Parathyroid adenoma (tissue), 2 donors: ENCODE measurements at regions not wholly inside any gene's neighbourhood (a gene's known extent, or its start where the extent isn't known, plus 50 kb on each side); places are given as distances from the start of the nearest gene placed in this dataset.

Experiments
- H2AFZ ChIP-seq: fragments of 300-600 bp; sonication (generic); one replicate; pipeline ENCODE4 v1.7.0; 2017; ENCODE audit warnings: antibody characterized with exemption, mild to moderate bottlenecking
- H3K27ac ChIP-seq: fragments of 300-600 bp; sonication (generic); one replicate; pipeline ENCODE4 v1.7.0; 2017
- H3K27me3 ChIP-seq: fragments of 300-600 bp; sonication (generic); one replicate; pipeline ENCODE4 v1.7.0; 2017; ENCODE audit warnings: low read length; ENCODE audit not compliant: control insufficient read depth, insufficient read depth
- H3K36me3 ChIP-seq: fragments of 300-600 bp; sonication (generic); one replicate; pipeline ENCODE4 v1.7.0; 2017; ENCODE audit warnings: low read length; ENCODE audit not compliant: control insufficient read depth, insufficient read depth
- H3K4me1 ChIP-seq: fragments of 300-600 bp; sonication (generic); one replicate; pipeline ENCODE4 v1.7.0; 2017; ENCODE audit warnings: control low read depth
- H3K4me2 ChIP-seq: fragments of 300-600 bp; sonication (generic); one replicate; pipeline ENCODE4 v1.7.0; 2017; ENCODE audit warnings: low read length
- H3K4me3 ChIP-seq: fragments of 300-600 bp; sonication (generic); one replicate; pipeline ENCODE4 v1.7.0; 2017; ENCODE audit warnings: low read depth, low read length
- H3K79me2 ChIP-seq: fragments of 300-600 bp; sonication (generic); one replicate; pipeline ENCODE4 v1.7.0; 2017; ENCODE audit warnings: control low read depth
- H3K9ac ChIP-seq: fragments of 300-600 bp; sonication (generic); one replicate; pipeline ENCODE4 v1.7.0; 2017; ENCODE audit warnings: mild to moderate bottlenecking
- H3K9me3 ChIP-seq: fragments of 300-600 bp; sonication (generic); one replicate; pipeline ENCODE4 v1.7.0; 2017; ENCODE audit warnings: low read length; ENCODE audit not compliant: control insufficient read depth
- CTCF ChIP-seq: fragments of 300-600 bp; sonication (generic); IDR thresholded peaks from one replicate; pipeline ENCODE4 v1.7.0; 2017; ENCODE audit warnings: antibody characterized with exemption, mild to moderate bottlenecking
- donor health status: primary hyperparathyroidism.

GRCh38 chr4:100022792-100023222, 72.7 kb upstream of the H2AZ1 start:
- no peak overlapping the region for H3K27ac ChIP-seq

GRCh38 chr4:100019821-100020220, 69.7 kb upstream of the H2AZ1 start:
- no peak overlapping the region for H3K4me3 ChIP-seq
- no peaks in the 10 kb centered on the region for H3K4me1 ChIP-seq
- no peak for TF ChIP-seq CTCF
- H3K9me3 ChIP-seq: no peaks in the 10 kb centered on the region
- no peak overlapping the region for H3K27ac ChIP-seq
- H2AFZ ChIP-seq: no peak overlapping the region
- H3K27me3 ChIP-seq: no peaks in the 10 kb centered on the region
- no peak overlapping the region for H3K4me2 ChIP-seq
- H3K79me2 ChIP-seq: no peaks in the 10 kb centered on the region
- H3K36me3 ChIP-seq: no peaks in the 10 kb centered on the region
- H3K9ac ChIP-seq: no peak overlapping the region

More at GRCh38 chr4:100022792-100023222, 72.7 kb upstream of the H2AZ1 start:
- H3K9ac ChIP-seq: no peak overlapping the region
- TF ChIP-seq CTCF: no peak
- no peak overlapping the region for H3K4me2 ChIP-seq
- no peaks in the 10 kb centered on the region for H3K36me3 ChIP-seq
- H3K4me3 ChIP-seq: no peak overlapping the region
- H2AFZ ChIP-seq: no peak overlapping the region
- no peaks in the 10 kb centered on the region for H3K4me1 ChIP-seq
- H3K9me3 ChIP-seq: no peaks in the 10 kb centered on the region
- no peaks in the 10 kb centered on the region for H3K27me3 ChIP-seq
- no peaks in the 10 kb centered on the region for H3K79me2 ChIP-seq

- no peak overlapping the region for H3K4me2 ChIP-seq
- no peaks in the 10 kb centered on the region for H3K36me3 ChIP-seq
- no peaks in the 10 kb centered on the region for H3K4me1 ChIP-seq
- no peaks in the 10 kb centered on the region for H3K27me3 ChIP-seq
- H2AFZ ChIP-seq: no peak overlapping the region
- no peak overlapping the region for H3K4me3 ChIP-seq
- H3K9me3 ChIP-seq: no peaks in the 10 kb centered on the region
- H3K79me2 ChIP-seq: no peaks in the 10 kb centered on the region
- no peak overlapping the region for H3K27ac ChIP-seq
- TF ChIP-seq CTCF: no peak
- H3K9ac ChIP-seq: no peak overlapping the region
Observed at GRCh38 chr4:100017637-100018310, 67.7 kb upstream of the H2AZ1 start.

GRCh38 chr4:100016191-100016590, 66.1 kb upstream of the H2AZ1 start:
- no peak overlapping the region for H3K4me2 ChIP-seq
- H3K27ac ChIP-seq: no peak overlapping the region
- no peaks in the 10 kb centered on the region for H3K27me3 ChIP-seq
- no peak for TF ChIP-seq CTCF
- H3K36me3 ChIP-seq: no peaks in the 10 kb centered on the region
- no peaks in the 10 kb centered on the region for H3K9me3 ChIP-seq
- no peaks in the 10 kb centered on the region for H3K79me2 ChIP-seq
- H3K9ac ChIP-seq: no peak overlapping the region
- no peak overlapping the region for H3K4me3 ChIP-seq
- H3K4me1 ChIP-seq: no peaks in the 10 kb centered on the region
- no peak overlapping the region for H2AFZ ChIP-seq

GRCh38 chr4:100014616-100015015, 64.5 kb upstream of the H2AZ1 start:
- Histone ChIP-seq H3K4me1 (no peaks in the 10 kb centered on the region), H3K79me2 (no peaks in the 10 kb centered on the region), H3K27me3 (no peaks in the 10 kb centered on the region), H3K27ac (no peak overlapping the region), H3K9me3 (no peaks in the 10 kb centered on the region), H3K36me3 (no peaks in the 10 kb centered on the region), H2AFZ (no peak overlapping the region), H3K4me3 (no peak overlapping the region), H3K4me2 (no peak overlapping the region), H3K9ac (no peak overlapping the region)
- no peak for TF ChIP-seq CTCF
